IMR-90 (cell line): ENCODE measurements at regions not wholly inside any gene's neighbourhood (a gene's known extent, or its start where the extent isn't known, plus 50 kb on each side); places are given as distances from the start of the nearest gene placed in this dataset.

Source experiments
- ATAC-seq: fragments of 200-7000 bp; cut with Tn5 transposase; 2 replicates; pipeline ENCODE4 v1.9.1; 2020; ENCODE audit warnings: low read depth, mild to moderate bottlenecking, moderate library complexity
- BruUV-seq: library from RNA; stranded (reverse); fragments of 400-500 nt; replicated peaks from 2 replicates; lab custom pipeline; 2021; lab: Mats Ljungman, UMichigan
- CTCF ChIA-PET: fragments of 300-600 bp; formaldehyde crosslinking; extraction: SDS; loops from one replicate; lab custom pipeline; 2021; ENCODE audit warnings: antibody characterized with exemption; lab: Yijun Ruan, JAX
- POLR2A ChIA-PET: fragments of 300-600 bp; sonication (Branson Sonifier 250); formaldehyde crosslinking; loops from one replicate; lab custom pipeline; 2022; ENCODE audit warnings: antibody characterized with exemption; ENCODE audit not compliant: unreplicated experiment; lab: Charles Lee
- DNase-seq: peaks from one replicate; pipeline ENCODE4 v3.0.0; 2013
- H2AFZ ChIP-seq: replicated peaks from 2 replicates; pipeline ENCODE3; 2013; ENCODE audit warnings: low read length, mild to moderate bottlenecking; ENCODE audit not compliant: poor library complexity
- H2AK5ac ChIP-seq: 2 replicates; pipeline ENCODE4 v1.6.1; 2013; ENCODE audit warnings: low read depth, low read length, inconsistent platforms
- H2AK9ac ChIP-seq: replicated peaks from 2 replicates; pipeline ENCODE3; 2013; ENCODE audit warnings: mild to moderate bottlenecking, low read depth, low read length, moderate library complexity; ENCODE audit not compliant: poor library complexity
- H2BK120ac ChIP-seq: 2 replicates; pipeline ENCODE4 v1.6.1; 2013; ENCODE audit warnings: low read depth, low read length, inconsistent platforms
- H2BK15ac ChIP-seq: 3 replicates; pipeline ENCODE4 v1.6.1; 2013; ENCODE audit warnings: low read depth, low read length, inconsistent platforms
- H2BK20ac ChIP-seq: 2 replicates; pipeline ENCODE4 v1.6.1; 2013; ENCODE audit warnings: low read depth, mild to moderate bottlenecking, inconsistent platforms, low read length, moderate library complexity
- H2BK5ac ChIP-seq: 2 replicates; pipeline ENCODE4 v1.6.1; 2013; ENCODE audit warnings: mild to moderate bottlenecking, low read depth, low read length, inconsistent platforms; ENCODE audit not compliant: poor library complexity, severe bottlenecking
- H3K14ac ChIP-seq: replicated peaks from 2 replicates; pipeline ENCODE4 v1.6.1; 2013; ENCODE audit warnings: low read depth, low read length, inconsistent platforms
- H3K18ac ChIP-seq: 2 replicates; pipeline ENCODE4 v1.6.1; 2013; ENCODE audit warnings: low read depth, low read length, control low read depth
- H3K23ac ChIP-seq: 2 replicates; pipeline ENCODE4 v1.6.1; 2013; ENCODE audit warnings: low read depth, low read length, inconsistent platforms
- H3K27ac ChIP-seq: 2 replicates; pipeline ENCODE4 v1.5.1; 2013; ENCODE audit warnings: mild to moderate bottlenecking, control low read depth, low read length; ENCODE audit not compliant: insufficient read depth
- H3K27me3 ChIP-seq: 2 replicates; pipeline ENCODE4 v1.6.1; 2013; ENCODE audit warnings: low read length; ENCODE audit not compliant: control insufficient read depth, insufficient read depth
- H3K36me3 ChIP-seq: 2 replicates; pipeline ENCODE4 v1.6.1; 2013; ENCODE audit warnings: low read length, mixed read lengths; ENCODE audit not compliant: control insufficient read depth, insufficient read depth
- H3K4ac ChIP-seq: 2 replicates; pipeline ENCODE4 v1.6.1; 2013; ENCODE audit warnings: low read depth, low read length, inconsistent platforms
- H3K4me1 ChIP-seq: 2 replicates; pipeline ENCODE4 v1.6.1; 2013; ENCODE audit warnings: low read length, mixed read lengths; ENCODE audit not compliant: control insufficient read depth, insufficient read depth
- H3K4me2 ChIP-seq: 2 replicates; pipeline ENCODE4 v1.6.1; 2013; ENCODE audit warnings: low read depth, mild to moderate bottlenecking, control low read depth, low read length, moderate library complexity
- H3K4me3 ChIP-seq: 2 replicates; pipeline ENCODE4 v1.5.1; 2013; ENCODE audit warnings: low read depth, mild to moderate bottlenecking, control low read depth, low read length, moderate library complexity; ENCODE audit not compliant: insufficient read depth
- H3K56ac ChIP-seq: 2 replicates; pipeline ENCODE4 v1.6.1; 2013; ENCODE audit warnings: low read length, inconsistent platforms; ENCODE audit not compliant: insufficient read depth; ENCODE audit errors: extremely low read depth
- H3K79me1 ChIP-seq, 2 experiments: 2 replicates each; pipeline ENCODE4 v1.6.1; 2013; ENCODE audit warnings: low read length in 2 of 2, inconsistent platforms in 1 of 2, low read depth in 1 of 2
- H3K9ac ChIP-seq: 2 replicates; pipeline ENCODE4 v1.6.1; 2013; ENCODE audit warnings: low read depth, low read length, control low read depth
- H3K9me1 ChIP-seq: 2 replicates; pipeline ENCODE4 v1.6.1; 2013; ENCODE audit warnings: low read length, inconsistent platforms; ENCODE audit not compliant: insufficient read depth
- H3K9me3 ChIP-seq: 2 replicates; pipeline ENCODE4 v1.6.1; 2013; ENCODE audit warnings: low read length; ENCODE audit not compliant: control insufficient read depth, insufficient read depth
- H4K20me1 ChIP-seq: 2 replicates; pipeline ENCODE4 v1.6.1; 2013; ENCODE audit warnings: low read length, inconsistent platforms; ENCODE audit not compliant: insufficient read depth
- H4K5ac ChIP-seq: 2 replicates; pipeline ENCODE4 v1.6.1; 2013; ENCODE audit warnings: mild to moderate bottlenecking, low read depth, low read length, control low read depth
- H4K8ac ChIP-seq, 2 experiments: 2 replicates each; pipeline ENCODE4 v1.6.1; 2013; ENCODE audit warnings: low read depth in 2 of 2, low read length in 2 of 2, control low read depth in 1 of 2, inconsistent platforms in 1 of 2
- H4K91ac ChIP-seq: 2 replicates; pipeline ENCODE4 v1.6.1; 2013; ENCODE audit warnings: low read depth, low read length, inconsistent platforms; ENCODE audit not compliant: insufficient read depth
- BHLHE40 ChIP-seq: fragments of 150-350 bp; IDR thresholded peaks from 2 replicates; pipeline ENCODE4 v1.6.1; 2016; ENCODE audit warnings: mild to moderate bottlenecking, low read depth, low read length
- CEBPB ChIP-seq: IDR thresholded peaks from 2 replicates; pipeline ENCODE4 v1.6.1; 2012; ENCODE audit warnings: low read depth, low read length, improper control_type of control experiment
- CHD1 ChIP-seq: IDR thresholded peaks from 2 replicates; pipeline ENCODE4 v1.6.1; 2012; ENCODE audit warnings: low read depth, low read length, improper control_type of control experiment
- FOS ChIP-seq: fragments of 150-350 bp; IDR thresholded peaks from 2 replicates; pipeline ENCODE4 v1.6.1; 2016; ENCODE audit warnings: low read depth, low read length
- MAFK ChIP-seq: IDR thresholded peaks from 2 replicates; pipeline ENCODE4 v1.6.1; 2012; ENCODE audit warnings: low read depth, low read length, improper control_type of control experiment
- MAZ ChIP-seq: IDR thresholded peaks from 2 replicates; pipeline ENCODE4 v1.6.1; 2012; ENCODE audit warnings: low read depth, mild to moderate bottlenecking, low read length, improper control_type of control experiment, moderate library complexity, borderline replicate concordance
- MXI1 ChIP-seq: IDR thresholded peaks from 2 replicates; pipeline ENCODE4 v1.6.1; 2012; ENCODE audit warnings: low read depth, mild to moderate bottlenecking, low read length, moderate library complexity, borderline replicate concordance
- NFE2L2 ChIP-seq: fragments of 150-350 bp; IDR thresholded peaks from 2 replicates; pipeline ENCODE4 v1.6.1; 2016; ENCODE audit warnings: low read depth, mild to moderate bottlenecking, low read length
- POLR2A ChIP-seq: IDR thresholded peaks from 2 replicates; pipeline ENCODE4 v1.6.1; 2012; ENCODE audit warnings: mild to moderate bottlenecking, low read depth, low read length
- RAD21 ChIP-seq: IDR thresholded peaks from 2 replicates; pipeline ENCODE4 v1.6.1; 2012; ENCODE audit warnings: low read length, improper control_type of control experiment
- RCOR1 ChIP-seq: IDR thresholded peaks from 2 replicates; pipeline ENCODE4 v1.6.1; 2012; ENCODE audit warnings: mild to moderate bottlenecking, low read length, improper control_type of control experiment; ENCODE audit not compliant: insufficient replicate concordance
- RFX5 ChIP-seq: IDR thresholded peaks from 2 replicates; pipeline ENCODE4 v1.8.0; 2012; ENCODE audit warnings: low read depth, mild to moderate bottlenecking, low read length, moderate library complexity
- SMC3 ChIP-seq: fragments of 150-350 bp; IDR thresholded peaks from 2 replicates; pipeline ENCODE4 v1.6.1; 2016; ENCODE audit warnings: low read depth, mild to moderate bottlenecking, antibody characterized with exemption, low read length, moderate library complexity
- WGBS, 2 experiments: methylation state at CpG; one replicate each; pipeline versions ENCODE4 v1.1.5 to v1.1.7; 2013; ENCODE audit warnings: missing lambda C conversion rate in 2 of 2; ENCODE audit not compliant: insufficient read length in 1 of 2; ENCODE audit errors: extremely low coverage in 2 of 2; 5-methylcytosine and 5-hydroxymethylcytosine counted together
- dilution Hi-C: fragments of 300-500 bp; cut with HindIII; formaldehyde crosslinking; loops from one replicate; pipeline ENCODE4 v1.14.3; 2018; ENCODE audit warnings: low sequenced_read_pairs; ENCODE audit not compliant: unreplicated experiment
- in situ Hi-C: fragments of 300-500 bp; cut with MboI; formaldehyde crosslinking; loops from 3 replicates; pipeline ENCODE4 v1.14.3; 2019; ENCODE audit warnings: low sequenced_read_pairs, inconsistent platforms, mixed read lengths
- intact Hi-C: fragments of 100-400 bp; cut with micrococcal nuclease; formaldehyde crosslinking; loops from 2 replicates; pipeline ENCODE4 v1.10.0; 2022
- TF ChIP-seq, protein P1 (sequence below): fragments of 150-350 bp; IDR thresholded peaks from 2 replicates; pipeline ENCODE4 v1.6.1; 2016; ENCODE audit warnings: low read depth, mild to moderate bottlenecking, low read length, moderate library complexity, borderline replicate concordance
- TF ChIP-seq, protein P2 (sequence below): conservative IDR thresholded peaks from 2 replicates; pipeline ENCODE4 v1.5.1; 2012; ENCODE audit warnings: mild to moderate bottlenecking, low read depth, low read length, improper control_type of control experiment
- TF ChIP-seq, protein P3 (sequence below): fragments of 150-350 bp; IDR thresholded peaks from 2 replicates; pipeline ENCODE4 v1.6.1; 2017; ENCODE audit warnings: mild to moderate bottlenecking, antibody characterized with exemption, low read length, low read depth

DNA sequence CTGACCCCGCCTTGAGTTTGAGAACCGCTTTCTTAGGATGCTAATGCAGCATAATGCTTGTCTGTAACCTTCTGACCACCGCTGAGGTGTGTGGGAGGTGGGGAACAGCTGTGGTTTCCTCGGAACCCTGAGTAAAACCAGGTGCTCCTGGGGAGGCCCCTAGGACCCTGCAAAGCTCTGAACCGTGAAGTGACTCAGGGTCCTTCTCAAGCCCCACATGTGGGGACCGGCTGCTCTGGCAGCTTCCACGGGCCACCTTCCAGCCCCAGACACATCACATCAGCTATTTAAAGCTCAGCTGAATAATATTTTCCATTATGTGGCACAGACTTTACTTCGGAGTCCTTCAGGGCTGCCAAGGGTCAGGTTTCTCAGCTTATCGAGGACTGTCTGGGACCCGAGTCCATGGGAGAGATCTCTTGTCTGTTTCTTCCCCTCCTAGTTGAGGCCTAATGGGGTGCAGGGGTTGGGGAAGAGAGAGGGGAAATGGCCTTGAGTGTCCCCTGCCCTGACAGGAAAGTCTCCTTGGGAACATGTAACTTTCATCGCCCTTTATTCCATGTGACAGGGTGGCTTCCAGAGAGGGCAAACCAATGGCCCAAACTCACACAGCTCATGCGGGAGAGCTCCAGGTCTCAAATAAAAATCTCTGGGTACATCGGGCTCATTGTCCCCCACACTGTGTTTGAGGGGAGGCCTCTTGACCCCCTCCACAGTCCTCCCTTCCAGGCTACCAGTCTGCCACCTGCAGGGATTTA is 186.1 kb upstream of the SLC24A3 start:
- H3K27me3 ChIP-seq, result no peaks in the 10 kb centered on the region
- no peak overlapping the region for H2BK5ac ChIP-seq
- H3K9me3 ChIP-seq, result peaks cover 23% of the 10 kb centered on the region
- WGBS, 2 experiments, result 24% methylated on average over 3 of the region's 13 CpGs; no CpG with 5 or more reads in 1 of the 2 experiments
- H4K8ac ChIP-seq, result no peak overlapping the region
- H3K9me1 ChIP-seq, result no peaks in the 10 kb centered on the region
- DNase-seq, result no peak
- no peak overlapping the region for H3K4me2 ChIP-seq
- no peak overlapping the region for H2BK20ac ChIP-seq
- no peak overlapping the region for H4K5ac ChIP-seq
- H3K79me1 ChIP-seq, result no peaks in the 10 kb centered on the region
- no peaks in the 10 kb centered on the region for H4K20me1 ChIP-seq
- H3K14ac ChIP-seq, result no peak overlapping the region
- dilution Hi-C loops (no loop called here), in situ Hi-C loops (no loop called here), intact Hi-C loops (no loop called here)
- no peak overlapping the region for H2BK15ac ChIP-seq
- no peaks in the 10 kb centered on the region for H3K36me3 ChIP-seq
- no peak overlapping the region for H3K56ac ChIP-seq
- H3K4me3 ChIP-seq, result no peak overlapping the region
- no peak overlapping the region for H4K91ac ChIP-seq
- H3K4ac ChIP-seq, result no peak overlapping the region
- no peak overlapping the region for H2AK5ac ChIP-seq
- ChIA-PET CTCF (no interaction called here), POLR2A (no interaction called here)
- H3K18ac ChIP-seq, result no peak overlapping the region
- BruUV-seq, result no TSS peak
- no peak overlapping the region for H3K23ac ChIP-seq
- no peak overlapping the region for H3K9ac ChIP-seq
- H2AFZ ChIP-seq, result no peak overlapping the region
- no peak overlapping the region for H3K27ac ChIP-seq
- H2AK9ac ChIP-seq, result no peak overlapping the region
- ATAC-seq, result no peak
- no peak overlapping the region for H2BK120ac ChIP-seq
- no peaks in the 10 kb centered on the region for H3K4me1 ChIP-seq
- TF ChIP-seq NFE2L2 (no peak), RCOR1 (no peak), MXI1 (no peak), CHD1 (no peak), CEBPB (no peak), RFX5 (no peak), BHLHE40 (no peak), SMC3 (no peak), FOS (no peak), RAD21 (no peak), MAFK (no peak), POLR2A (no peak), MAZ (no peak)
- TF ChIP-seq, protein P1, sequence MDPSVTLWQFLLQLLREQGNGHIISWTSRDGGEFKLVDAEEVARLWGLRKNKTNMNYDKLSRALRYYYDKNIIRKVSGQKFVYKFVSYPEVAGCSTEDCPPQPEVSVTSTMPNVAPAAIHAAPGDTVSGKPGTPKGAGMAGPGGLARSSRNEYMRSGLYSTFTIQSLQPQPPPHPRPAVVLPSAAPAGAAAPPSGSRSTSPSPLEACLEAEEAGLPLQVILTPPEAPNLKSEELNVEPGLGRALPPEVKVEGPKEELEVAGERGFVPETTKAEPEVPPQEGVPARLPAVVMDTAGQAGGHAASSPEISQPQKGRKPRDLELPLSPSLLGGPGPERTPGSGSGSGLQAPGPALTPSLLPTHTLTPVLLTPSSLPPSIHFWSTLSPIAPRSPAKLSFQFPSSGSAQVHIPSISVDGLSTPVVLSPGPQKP, result no peak
- TF ChIP-seq, protein P2, sequence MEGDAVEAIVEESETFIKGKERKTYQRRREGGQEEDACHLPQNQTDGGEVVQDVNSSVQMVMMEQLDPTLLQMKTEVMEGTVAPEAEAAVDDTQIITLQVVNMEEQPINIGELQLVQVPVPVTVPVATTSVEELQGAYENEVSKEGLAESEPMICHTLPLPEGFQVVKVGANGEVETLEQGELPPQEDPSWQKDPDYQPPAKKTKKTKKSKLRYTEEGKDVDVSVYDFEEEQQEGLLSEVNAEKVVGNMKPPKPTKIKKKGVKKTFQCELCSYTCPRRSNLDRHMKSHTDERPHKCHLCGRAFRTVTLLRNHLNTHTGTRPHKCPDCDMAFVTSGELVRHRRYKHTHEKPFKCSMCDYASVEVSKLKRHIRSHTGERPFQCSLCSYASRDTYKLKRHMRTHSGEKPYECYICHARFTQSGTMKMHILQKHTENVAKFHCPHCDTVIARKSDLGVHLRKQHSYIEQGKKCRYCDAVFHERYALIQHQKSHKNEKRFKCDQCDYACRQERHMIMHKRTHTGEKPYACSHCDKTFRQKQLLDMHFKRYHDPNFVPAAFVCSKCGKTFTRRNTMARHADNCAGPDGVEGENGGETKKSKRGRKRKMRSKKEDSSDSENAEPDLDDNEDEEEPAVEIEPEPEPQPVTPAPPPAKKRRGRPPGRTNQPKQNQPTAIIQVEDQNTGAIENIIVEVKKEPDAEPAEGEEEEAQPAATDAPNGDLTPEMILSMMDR, result no peak
- TF ChIP-seq, protein P3, sequence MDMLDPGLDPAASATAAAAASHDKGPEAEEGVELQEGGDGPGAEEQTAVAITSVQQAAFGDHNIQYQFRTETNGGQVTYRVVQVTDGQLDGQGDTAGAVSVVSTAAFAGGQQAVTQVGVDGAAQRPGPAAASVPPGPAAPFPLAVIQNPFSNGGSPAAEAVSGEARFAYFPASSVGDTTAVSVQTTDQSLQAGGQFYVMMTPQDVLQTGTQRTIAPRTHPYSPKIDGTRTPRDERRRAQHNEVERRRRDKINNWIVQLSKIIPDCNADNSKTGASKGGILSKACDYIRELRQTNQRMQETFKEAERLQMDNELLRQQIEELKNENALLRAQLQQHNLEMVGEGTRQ, result no peak
